ENCODE measurements at regions not wholly inside any gene's neighbourhood (a gene's known extent, or its start where the extent isn't known, plus 50 kb on each side); places are given as distances from the start of the nearest gene placed in this dataset.

DNA sequence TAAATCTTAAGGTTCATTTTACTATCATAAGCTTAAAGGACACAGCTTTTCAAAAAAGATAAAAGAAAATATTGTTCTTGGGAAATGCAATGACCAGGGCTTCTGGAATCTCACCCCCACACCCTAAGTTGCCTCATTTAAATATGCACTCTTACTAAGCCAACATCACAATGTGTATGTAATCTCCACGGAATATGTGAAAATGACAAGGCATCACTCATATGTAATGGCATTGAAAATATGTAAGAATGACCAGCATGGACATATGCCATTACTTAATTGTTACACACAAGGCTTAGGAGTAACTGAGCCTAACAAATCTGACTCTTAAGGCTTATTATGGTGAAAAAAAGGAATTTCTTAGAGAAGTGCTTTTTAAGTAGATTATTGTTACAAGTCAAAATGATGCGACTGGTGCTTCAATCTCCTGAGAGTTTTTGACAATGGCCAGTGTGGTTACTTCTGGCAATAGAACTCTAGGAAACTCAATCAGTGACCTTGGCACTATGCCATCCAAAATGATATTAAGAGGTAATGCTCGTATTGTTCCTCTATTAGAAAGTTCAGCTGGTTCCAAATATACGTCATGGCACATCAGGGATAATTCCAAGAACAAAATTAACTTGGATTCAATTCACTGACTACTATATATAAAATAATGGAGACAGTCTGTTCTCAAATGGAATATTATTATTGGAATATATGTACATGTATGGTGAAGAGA, 290.0 kb upstream of the PLSCR5 start:
- DNase-seq = no peak

DNA sequence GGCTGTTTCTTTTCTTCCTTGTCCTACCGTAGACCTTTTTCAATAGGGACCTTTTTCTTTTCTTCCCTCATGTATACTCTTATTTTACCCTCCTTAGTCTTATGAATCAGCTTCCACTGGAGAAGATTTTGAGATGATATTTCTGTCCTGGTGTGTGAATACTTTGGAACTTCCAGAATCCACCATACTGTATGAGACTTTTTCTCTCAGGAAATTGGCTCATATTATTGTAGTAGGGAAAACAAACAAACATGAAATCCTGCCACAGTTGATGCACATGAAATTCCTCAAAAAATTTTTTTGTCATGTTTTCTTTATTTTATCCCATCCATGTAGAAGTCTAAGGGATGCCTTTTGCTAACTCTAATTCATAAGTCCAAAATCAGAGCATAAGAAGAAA, 289.3 kb upstream of the PLSCR5 start:
- no peak for DNase-seq

DNA sequence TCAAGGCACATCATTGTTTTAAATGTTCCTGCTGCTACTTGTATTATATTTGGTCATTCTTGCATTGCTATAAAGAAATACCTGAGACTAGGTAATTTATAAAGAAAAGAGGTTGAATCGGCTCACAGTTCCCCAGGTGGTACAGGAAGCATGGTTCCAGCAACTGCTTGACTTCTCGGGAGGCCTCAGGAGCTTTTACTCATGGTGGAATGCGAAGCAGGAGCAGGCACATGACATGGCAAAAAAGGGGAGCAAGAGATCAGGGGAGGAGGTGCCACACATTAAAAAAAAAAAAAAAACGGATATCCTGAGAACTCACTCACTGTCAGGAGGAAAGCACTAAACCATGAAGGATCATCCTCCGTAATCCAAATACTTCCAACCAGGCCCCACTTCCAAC, 286.9 kb upstream of the PLSCR5 start:
- no peak for DNase-seq

DNA sequence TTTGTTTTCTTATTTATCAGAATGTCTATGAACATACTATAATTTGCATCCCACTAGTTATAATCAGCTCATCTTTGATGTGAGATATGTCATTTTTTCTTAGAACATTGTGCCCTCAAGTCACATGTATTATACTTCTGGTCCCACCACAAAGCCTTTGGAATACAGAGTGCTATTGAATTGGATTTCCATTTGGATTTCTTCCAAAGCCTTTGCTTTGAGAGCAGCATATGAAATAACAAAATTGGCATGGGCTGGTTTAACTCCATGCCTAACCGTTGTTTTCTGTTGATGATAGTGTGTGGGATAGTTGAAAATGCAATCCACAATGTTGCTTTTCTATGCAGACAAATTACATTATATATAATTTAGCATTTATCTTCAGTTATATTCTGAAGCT, 284.5 kb upstream of the PLSCR5 start:
- DNase-seq = no peak

DNA sequence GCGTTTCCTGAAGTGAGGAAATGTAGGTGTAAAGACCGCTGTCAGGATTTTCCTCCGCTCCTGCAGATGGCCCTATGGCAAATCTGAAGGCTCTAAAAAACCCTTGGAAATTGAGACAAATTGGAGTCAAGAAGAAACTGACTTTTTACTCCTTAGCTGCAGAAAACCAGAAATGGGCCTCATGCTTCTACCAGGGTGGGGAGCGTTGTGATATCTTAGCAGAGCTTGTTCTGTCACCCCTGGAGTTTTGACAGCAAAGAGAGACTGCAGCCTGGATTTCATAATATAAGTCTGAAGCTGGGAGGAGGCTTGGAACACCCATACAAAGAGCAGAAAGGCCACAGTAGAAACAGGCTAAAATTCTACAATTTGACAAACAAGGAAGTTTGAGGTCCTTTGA, 283.0 kb upstream of the PLSCR5 start:
- DNase-seq = no peak

DNA sequence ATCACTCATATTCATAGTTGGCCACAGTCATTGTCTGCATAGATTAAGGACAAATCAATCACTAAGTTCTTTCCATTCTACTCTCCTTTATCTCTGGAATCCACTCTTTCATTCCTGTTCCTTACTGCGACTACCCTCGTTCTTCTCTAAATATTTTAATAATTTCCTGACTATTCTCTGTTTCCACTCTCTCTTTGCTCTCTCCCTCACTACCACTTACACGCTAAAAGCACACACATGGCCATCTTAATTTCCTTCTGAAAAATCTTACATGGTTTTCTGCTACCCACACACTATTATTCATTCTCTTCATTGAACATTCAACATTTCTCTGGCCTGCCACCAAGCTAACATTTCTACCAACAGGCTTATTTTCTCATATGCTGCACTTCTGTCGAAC, 279.6 kb upstream of the PLSCR5 start:
- DNase-seq = no peak

DNA sequence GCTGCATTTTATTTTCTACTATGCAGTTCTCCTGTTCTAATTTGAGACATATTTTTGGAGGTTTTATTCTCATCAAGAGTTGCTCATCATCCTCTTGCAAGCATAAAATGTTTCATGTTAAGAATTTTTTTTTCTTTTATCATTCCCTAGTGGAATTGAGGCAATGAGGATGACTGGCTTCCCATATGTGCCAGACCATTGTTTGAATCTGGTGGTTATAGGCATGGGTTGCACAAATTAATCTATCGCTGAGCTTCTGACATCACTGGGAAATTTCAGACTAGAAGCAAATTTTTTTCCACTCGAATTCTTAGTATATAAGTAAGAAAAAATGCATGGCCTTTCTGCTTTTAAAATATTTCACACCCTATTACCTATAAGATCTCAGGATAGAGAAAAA, 279.1 kb upstream of the PLSCR5 start:
- DNase-seq = no peak

DNA sequence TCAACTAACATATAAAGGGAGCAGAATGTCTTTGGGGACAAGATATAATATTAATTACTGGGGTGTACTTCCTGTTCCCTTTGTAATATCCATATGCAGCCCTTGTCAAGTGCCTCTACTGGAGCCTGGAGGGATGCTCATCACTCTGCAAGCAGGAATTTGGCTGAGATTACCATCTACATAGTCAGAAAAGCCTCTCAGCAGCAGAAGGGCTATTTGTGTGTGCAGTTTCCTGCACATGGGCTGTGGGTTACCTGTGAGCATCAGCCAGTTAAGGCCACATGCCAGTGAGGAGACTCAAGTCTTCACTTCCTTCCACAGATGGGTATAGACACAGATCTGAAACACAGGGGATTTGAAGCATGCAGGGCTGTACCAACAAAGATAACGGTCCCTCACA, 278.1 kb upstream of the PLSCR5 start:
- no peak for DNase-seq

DNA sequence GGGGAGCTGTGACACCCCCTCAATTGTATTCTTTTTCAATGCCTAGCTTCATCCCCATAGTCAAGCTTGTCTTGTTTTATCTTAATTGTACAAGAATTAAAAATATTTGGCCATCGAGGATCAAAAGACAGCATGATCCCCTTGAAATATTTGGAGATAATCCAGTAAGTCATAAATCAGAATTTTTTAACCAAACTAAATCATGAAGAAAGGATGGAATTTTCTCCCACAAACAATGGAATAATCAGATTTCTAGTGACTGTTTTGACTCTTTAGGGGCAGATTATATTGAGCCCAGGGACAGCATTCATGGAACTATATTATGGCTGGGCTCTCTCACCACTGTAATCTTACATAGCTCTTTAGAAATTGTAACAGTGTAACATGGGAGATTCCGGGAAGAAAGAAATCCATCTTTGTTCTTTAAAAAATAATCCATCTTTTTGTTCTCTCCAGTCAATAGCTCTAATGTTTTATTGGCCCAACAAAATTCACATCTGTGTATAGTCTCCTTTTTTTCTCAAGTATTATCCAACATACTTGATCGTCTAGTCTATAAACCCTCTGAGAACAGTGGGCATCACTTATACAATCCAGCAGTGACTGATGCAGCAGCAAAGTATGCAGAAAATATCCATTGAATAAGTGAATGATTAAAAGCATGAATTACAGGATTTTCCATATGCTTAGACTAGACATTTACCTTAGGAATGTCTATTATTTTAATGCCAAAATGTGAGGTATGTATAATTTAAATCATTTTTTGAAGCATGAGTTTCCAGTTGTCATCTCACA, 277.0 kb upstream of the PLSCR5 start:
- DNase-seq = no peak

DNA sequence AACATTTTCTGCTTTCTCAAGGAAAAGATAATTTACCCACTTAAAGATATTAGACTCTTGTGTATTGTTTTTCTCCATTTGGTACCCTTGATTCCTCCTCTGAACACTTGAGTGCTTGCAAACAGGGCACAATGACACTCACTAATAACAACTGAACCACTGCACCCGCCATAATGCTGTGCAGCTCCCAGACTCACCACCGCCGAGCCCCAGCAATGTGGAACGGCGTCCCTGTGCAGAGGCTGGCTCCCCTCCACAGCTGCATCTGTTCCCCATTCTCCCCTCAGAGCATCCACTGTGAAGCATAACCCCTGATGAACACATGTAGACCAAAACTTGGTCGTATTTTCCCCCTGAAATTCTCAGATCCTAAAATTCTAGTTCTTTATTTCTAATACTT, 276.2 kb upstream of the PLSCR5 start:
- no peak for DNase-seq

DNA sequence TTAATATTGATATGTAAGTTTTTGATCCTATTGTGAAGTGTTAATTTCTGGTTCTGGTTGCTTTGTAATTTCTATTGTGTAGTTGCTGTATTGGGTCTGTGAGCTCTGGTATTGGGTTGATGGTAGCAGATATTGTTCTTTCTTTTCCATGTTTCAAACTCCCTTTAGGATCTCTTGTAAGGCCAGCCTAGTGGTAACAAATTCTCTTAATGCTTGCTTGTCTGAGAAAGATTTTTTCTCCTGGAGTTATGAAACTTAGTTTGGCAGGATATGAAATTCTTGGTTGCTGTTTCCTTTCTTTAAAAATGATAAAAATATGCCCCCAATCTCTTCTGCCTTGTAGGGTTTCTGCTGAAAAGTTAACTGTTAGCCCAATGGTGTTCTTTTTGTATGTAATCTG, 268.6 kb upstream of the PLSCR5 start:
- no peak for DNase-seq

DNA sequence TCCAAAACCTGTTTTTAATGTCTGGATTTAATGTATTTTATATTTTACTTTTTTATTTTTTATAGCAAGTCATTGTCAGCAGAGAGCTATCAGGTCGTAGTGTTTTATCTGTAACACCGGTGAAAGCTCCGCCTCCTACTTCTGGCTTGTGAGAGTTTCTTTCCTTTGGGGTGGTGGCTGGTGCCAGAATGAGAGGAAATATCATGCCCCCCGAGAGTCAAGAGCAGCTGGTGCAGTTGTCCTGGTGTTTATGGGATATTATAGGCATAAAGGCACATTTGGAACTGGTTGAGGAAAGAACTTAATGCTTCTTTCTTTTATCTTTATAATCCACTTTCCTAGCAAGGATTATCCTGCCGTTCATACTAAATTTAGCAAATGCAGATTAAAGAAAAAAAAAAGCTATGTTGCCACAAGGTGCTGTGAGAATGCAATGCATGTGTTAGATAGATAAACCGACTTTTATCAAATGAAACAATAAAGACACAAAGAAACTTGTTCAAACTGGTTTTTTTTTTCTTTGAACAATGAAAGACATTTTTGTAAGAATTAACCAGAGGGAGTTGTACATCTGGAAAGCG, 260.1 kb upstream of the PLSCR5 start:
- peak; percentile 83 for DNase-seq

DNA sequence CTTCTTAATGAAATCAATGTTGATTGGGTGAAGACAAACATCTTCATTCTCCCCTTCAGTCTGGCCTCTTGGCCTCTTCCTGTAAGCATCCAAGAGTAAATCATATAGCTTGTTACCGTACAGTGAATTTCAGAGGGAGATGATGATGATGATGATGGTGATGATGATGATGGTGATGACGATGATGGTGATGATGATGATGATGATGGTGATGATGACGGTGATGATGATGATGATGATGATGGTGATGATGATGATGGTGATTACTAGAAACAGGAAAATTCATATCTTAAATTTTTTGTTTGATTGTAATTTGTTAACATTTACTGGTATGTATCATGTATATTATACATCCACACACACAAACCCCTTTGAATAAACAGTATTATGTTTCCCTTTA, 256.1 kb upstream of the PLSCR5 start:
- DNase-seq = no peak

DNA sequence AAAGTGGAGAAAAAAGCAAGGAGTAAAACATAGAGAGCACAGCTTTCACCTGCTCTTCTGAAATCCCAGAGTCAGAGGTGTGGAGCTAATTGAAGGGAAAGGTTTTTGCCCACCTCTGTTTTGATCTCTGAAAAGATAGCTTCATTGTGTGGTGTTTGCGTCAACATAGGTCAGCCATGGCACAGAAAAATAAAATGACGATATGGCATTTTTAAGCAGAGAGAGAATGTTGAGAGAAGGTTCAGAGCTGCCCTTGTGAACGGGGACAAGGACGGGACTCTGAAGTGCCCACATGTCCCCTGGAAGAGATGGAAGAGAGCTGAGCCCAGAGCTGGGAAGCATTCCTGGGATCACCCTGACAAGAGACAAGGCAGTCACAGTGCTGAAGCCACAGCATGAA, 249.4 kb upstream of the PLSCR5 start:
- DNase-seq = no peak

DNA sequence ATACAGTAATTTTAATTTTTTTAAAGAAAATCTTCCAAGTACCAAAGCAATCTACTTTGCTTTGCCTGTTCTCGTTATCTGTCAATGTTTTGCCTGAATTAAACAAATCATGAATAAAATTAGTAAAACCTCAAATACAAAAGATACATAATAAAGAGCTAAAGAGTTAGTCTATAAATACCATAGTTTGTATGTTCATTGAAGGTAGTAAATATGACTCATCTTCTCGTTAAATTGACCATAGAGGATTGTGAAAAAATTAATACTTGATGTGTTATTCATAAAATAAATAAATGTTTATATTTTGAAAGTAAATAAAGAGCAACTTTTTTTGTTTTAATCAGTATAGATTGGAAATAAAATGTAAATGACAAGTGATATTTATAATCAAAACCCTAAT, 246.5 kb upstream of the PLSCR5 start:
- no peak for DNase-seq

DNA sequence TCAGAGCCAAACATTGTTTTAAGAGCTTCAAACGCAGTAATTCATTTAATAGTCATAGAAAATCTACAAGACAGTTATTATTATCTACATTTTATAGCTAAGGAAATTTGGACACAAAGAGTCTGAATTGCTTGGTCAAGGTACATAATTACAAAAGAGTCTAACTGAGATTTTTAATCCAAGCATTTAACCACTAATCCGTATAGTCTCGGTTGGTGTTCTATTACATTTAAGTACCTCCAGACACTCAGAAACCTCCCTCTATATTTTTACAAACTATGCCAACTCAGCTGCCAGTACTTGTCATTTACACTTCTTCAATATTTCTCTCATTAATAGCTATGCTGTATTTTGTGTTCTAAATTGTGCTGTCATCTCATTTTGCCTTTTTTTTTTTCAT, 240.2 kb upstream of the PLSCR5 start:
- no peak for DNase-seq

DNA sequence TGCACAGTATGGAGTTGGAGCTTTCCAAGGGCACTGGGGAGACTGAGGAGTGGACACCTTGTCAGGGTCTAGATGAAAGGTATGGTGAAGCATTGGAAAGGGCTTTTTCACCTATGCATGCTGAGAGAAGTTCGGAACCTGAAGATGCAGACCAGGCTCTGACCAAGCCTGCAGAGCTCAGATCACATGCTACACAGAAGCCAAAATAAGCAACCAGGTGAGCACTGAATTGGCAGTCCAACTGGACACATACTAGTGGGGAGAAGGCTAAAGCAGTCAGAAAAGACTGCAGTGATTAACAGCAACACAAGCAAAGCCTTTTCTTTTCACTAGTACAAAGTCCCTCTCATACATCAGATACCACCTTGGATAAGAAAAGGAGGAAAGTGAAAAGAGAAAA, 238.3 kb upstream of the PLSCR5 start:
- DNase-seq = no peak

DNA sequence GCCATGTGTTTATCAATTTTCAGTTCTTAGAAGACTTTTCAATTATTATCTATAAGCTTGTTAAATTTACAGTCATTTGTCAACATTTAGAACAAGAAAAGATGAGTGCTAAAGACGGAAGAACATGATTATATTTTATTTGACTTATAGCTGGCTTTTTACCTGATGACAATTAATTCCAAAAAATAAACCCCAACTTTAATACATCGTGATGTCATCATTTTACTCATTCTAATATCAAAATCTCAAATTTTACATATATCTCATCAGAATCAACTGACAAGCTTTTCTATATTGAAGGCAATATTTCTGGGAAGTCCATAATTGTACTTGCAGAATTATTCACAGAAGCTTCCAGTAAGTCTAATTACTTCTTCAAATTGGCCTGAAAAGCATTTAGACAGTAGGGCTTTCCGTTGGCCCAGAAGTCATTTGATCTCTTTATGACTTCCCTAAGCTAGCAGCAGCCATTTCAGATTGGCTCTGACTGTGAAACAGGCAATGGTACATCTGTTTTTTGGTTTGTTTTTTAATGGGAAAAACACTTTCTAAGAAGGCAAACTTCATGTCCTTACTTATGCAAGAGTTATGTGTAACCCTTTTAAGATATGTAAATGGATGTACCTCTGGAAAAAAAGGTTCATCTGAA, 234.7 kb upstream of the PLSCR5 start:
- DNase-seq = peak; percentile 46

DNA sequence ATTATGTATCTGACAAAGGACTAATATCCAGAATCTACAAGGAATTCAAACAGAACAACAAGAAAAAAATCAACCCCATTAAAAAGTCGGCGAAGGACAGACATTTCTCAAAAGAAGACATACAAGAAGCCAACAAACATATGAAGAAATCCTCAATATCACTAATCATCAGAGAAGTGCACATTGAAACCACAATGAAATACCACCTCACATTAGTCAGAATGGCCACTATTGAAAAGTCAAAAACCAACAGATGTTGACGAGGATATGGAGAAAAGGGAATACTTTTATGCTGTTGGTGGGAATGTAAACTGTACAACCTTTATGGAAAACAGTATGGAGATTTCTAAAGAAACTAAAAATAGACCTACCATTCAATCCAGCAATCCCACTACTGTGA, 233.1 kb upstream of the PLSCR5 start:
- no peak for DNase-seq

DNA sequence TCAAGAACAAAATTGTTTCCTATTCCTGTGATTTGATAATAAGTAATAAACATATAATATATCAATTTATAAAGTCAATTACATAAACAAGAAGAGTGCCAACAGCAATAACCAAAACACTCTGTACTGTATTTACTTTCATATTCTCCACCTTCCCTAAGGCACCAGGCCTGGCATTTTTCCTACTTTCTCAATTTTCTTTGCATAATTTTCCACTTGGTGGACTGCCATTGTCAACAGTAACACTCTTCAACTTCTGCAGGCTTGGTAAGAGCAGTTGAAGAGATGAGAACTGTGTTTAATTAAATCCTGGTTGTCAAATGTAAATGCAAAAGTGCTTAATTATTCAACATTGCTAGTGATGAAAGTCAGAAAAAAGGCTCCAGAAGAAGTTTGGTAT, 229.8 kb upstream of the PLSCR5 start:
- no peak for DNase-seq

DNA sequence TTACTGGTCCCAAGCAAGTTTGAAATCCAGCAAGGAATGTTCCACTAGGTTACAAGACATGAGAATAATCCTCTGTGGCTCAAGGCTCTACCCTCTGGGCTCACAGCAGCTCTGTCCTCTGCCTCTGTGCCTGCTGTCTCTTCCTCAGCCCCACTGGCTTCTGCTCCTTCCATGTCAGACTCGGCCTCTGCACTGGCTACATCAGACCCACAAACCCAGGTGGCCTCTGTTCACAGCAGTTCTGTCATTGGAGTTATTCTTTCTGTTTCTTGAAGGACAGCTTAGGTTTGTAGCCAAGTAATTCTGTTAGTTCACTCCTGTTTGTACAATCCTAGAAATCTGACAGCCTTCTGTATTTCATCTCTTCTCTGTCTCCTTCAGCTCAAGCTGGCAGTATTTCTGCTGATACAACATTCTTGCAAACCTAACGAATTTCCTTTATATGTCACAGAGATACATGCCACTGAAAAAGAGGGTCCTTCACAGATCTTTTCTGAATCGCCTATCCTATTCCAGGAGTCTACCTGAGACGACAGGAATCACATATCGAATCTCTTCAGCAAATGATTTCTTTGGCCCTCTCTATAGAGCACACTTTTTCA, 227.8 kb upstream of the PLSCR5 start:
- DNase-seq = no peak

DNA sequence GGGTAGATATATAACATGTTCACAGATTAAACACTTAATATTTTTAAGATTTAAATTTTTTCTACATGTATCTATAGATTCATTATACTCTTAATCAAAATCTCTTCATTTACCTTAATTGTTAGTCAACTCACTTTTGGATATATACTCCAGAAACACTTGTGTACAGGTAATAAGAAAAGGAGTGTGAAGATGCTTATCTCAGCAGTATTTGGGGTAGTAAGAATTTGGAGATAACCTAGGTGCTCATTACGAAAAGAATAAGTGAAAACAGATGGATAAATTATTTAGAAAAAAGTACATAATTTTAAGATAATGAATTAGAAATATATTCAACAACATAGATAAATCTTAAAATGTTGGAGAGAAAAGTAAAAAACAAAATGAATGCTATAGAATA, 226.5 kb upstream of the PLSCR5 start:
- no peak for DNase-seq

DNA sequence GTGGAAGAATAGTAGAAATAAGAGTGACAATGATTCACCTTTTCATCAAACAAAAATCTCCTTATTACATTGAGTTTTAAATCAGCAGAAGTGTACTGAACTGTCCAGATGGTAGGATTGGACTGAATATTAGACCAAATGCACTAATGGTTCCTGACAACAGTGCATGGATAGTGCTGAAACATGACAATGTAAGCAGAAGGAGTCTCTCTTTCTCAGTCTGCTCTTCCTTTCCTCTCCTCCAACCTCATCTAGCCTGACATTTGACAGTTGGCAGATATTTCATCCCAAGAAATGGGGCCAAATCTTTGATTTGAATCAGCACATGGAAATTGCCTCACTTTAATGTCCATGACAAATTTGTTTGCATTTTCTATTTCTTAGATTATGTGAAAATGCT, 225.1 kb upstream of the PLSCR5 start:
- no peak for DNase-seq

DNA sequence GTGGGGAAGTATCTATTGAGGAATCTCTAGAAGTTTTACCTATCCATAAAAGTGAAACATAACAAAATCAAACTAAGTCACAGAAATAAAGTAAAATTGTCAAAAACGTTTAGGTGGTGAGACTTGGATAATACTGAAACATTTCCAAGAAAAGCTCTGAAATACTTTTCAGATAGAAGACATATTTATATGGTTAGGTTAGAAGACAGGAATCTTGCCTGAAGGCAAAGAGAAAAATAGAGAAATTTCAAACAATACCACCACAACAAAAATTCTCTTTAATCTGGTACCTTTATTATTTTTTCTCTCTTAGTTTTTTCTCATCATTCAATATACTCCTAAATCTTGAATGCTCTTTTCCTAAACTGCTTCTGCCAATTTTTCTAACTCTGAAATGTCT, 222.7 kb upstream of the PLSCR5 start:
- DNase-seq = no peak
